H4 (cell line): ENCODE measurements at regions not wholly inside any gene's neighbourhood (a gene's known extent, or its start where the extent isn't known, plus 50 kb on each side); places are given as distances from the start of the nearest gene placed in this dataset.
"Not testable (repeated sequence)": the region's sequence is repeated elsewhere in the genome, so short reads cannot be mapped to it uniquely, and the experiment has no call there.

Experiments
- DNase-seq: peaks from one replicate; pipeline ENCODE4 v3.0.0-alpha.2; 2015; ENCODE audit warnings: low spot score

DNA sequence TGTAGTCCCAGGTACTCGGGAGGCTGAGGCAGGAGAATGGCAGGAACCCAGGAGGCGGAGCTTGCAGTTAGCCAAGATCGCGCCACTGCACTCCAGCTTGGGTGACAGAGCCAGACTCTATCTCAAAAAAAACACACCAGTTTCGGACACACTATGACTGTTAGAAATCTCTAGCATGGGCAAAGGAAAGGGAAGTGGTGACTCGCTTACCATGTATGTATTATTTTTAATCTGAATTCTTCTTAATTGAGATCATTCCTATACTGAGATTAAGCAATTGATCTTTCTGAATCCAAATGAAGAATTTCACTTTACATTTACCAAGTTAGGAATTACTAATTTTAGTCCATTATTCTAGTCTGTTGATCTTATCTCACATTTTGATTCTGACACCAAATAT is 459.2 kb upstream of the ALCAM start:
- DNase-seq: peak; percentile 34

DNA sequence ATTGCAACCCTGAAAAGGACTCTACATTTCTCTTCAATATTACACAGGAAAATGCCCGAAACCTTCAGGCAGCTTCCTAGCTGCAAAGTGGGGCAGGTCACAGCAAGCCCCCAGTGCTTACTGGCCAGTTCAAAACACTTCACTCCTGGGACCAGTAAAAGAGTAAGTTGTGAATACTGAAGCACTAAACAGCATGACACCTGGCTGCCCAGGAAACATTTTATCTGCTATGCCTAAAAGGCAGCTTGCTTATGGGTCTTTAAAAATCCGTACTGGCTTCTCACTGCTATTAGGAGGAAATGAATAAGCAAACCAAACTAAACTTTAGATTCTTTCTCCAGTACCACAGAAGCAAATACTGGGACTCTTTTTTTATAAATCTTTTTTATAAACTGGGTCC is 457.9 kb upstream of the ALCAM start:
- no peak for DNase-seq

DNA sequence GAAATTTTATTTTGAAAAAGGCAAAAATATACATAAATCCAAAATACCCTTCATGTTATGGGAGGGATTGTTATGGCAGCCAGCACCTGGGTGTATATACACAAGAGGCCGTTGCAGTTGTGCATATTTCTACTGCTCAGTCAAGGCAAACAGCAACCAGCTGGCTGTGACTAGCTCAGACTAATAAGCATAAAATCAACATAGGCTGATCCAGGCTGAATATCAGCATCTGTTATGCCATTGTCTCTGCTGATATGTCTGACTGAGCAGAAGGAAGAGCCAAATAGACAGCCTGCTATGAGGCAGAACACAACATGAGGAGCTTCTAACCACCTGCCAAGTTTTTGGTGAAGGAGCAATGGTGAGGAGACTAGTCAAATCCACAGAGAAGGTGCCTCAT is 457.5 kb upstream of the ALCAM start:
- peak; percentile 31 for DNase-seq

DNA sequence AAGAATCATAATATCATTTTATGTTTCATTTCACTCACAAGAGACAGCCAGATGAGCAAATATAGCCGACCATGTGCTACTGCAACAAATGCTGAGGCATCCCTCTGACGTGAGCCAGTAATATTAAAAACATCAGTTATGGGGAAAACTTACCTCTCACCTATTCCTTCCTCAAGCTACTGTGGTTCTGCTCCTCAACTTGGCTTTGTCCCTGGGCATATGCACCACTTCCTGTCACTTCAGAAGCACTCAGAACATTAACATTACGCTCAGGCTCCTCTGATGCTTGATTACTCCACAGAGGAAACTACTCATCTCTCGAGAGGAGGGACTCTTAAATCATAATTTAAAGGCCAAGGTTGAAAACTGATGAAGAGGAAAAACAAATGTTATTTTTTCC is 457.0 kb upstream of the ALCAM start:
- peak; percentile 7 for DNase-seq

DNA sequence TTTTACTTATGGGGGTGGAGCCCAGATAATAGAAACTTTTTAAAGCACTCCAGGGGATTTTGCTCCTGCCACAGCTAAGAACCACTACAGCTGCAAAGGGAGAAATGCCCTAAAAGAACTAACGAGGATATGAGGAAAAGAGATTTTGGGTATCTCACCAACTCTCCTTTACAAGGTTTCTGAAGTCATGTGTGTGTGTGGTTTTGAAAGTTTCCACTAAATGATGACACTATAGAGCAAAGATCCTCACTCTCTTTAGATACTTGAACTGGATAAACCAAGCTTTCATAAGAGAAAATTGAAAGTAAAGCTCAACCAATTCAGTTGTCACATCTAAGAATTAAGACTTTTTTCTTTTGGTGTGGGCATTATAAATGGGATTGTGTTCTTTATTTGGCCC is 455.3 kb upstream of the ALCAM start:
- DNase-seq: no peak

DNA sequence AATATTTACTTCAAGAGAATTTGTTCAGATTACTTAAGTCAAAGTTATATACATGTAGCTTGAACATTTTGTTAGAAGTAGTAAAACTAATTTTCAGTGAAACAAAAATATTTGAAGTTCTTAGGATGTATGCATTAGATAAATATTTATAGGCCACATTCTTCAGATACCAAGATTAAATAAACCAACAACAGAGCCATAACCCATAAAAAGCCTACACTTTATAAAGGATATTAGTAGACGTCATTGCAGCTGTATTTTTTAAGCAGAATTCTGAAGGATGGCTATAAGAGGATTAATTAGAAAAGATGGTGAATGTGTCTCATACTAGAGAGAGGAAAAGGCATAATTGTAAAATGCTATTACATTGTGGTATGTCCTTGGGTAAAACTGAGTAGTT is 449.7 kb upstream of the ALCAM start:
- DNase-seq: no peak

DNA sequence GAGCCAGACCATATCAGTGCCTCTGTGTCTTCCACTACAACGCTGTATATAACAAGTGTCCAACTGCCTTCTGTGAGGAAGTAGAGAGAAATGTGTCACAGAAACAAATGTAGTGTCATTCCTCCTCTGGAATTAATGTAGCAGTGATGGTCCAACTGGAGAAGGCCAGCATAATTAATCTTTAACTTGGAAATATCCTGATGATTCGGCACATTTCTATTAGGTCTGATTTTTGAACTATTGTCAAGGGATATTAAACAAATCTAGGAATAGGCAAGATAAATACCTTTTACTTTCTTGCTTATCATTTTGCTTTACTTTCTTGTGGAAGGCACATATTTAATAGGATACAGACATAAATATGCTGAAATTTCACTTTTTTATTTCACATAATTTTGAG is 446.2 kb upstream of the ALCAM start:
- DNase-seq: no peak

DNA sequence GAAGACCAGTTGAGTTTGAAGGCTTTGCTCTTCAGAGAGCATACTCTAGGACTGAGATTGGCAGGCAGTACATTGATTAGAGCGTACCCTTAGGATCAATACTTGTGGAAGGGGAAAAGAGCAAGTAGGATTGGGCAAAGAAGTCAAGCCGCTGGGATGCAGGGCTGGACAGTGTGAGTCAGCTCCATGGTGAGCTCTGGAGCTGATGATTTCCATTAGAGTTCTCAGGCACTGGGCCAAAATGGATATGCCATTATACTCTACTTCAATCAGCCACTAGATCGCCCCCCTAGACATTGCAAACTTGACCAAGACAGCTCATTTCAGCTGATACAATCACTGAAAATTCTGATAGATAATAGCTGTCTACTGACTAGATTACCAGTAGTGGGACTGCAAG is 432.7 kb upstream of the ALCAM start:
- no peak for DNase-seq

DNA sequence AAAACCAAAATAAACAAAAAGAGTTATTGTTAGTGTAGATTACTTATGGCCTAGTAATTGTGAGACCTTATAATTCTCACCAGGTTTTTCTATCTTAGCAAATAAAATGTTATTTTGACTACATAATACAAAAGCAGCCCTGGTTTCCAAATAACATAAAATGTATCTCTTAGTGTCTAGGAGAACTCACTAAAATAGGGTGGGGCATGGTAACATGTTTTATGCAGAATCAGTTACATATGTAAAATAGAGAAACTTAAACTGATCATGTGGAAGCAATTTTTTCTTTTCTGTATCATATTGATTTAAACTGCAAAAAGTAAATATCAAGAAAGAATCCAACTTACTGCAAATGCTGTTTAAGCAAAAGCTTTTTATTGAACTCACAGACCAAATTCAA is 431.1 kb upstream of the ALCAM start:
- DNase-seq: no peak

DNA sequence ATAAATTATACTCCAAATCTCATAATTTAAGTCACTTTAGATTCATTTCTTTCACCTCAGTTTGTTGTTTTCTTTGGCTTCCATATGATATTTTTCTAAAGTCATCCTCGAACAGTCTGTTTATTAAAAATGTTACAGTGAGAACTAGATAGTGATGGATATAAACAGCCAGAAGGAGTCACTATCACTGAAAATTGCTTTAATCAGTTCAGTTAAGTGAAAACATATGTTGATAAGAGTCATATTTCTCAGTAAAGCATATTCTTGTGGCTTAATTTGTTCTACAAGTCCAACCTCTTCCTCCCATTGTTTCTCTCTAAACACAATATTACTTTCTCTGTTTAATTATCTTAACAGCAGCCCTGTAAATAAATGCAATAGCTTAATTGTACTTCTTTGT is 427.5 kb upstream of the ALCAM start:
- no peak for DNase-seq

DNA sequence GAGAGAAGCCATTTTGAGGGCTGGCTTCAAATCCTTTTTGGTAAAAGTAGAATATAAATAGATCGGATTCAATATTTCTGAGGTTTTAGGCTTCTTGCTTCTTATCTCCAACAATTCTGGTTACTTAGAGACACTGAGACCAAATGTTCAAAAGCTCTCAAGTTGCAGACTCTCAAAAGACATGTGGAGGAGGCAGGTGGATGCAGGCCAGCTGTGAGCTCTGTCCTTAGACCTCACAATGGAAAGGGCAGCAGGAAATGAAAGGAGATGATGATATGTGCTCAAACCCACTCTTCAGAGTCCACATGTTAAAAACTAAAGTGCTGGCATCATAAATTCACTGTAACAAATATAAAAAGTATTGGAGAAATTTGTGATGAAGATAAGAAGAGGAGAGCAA is 424.9 kb upstream of the ALCAM start:
- no peak for DNase-seq

DNA sequence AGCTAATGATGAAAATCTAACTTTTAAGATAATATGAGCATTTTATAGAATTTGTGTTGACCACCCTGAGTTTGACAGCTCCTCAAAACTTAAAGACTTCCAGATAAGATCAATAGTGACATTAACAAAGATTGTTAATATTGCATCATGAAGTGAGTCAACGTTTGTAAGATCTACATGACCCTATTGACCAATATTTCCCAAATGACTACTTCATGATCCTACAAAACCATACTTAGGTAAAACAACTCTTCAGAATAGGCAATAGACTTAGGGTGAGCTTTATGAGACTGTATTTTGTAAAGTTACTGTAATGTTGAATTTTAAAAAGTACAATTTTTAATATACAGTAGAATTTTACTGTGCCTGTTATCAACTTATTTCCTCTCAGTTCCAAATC is 422.7 kb upstream of the ALCAM start:
- DNase-seq: no peak

DNA sequence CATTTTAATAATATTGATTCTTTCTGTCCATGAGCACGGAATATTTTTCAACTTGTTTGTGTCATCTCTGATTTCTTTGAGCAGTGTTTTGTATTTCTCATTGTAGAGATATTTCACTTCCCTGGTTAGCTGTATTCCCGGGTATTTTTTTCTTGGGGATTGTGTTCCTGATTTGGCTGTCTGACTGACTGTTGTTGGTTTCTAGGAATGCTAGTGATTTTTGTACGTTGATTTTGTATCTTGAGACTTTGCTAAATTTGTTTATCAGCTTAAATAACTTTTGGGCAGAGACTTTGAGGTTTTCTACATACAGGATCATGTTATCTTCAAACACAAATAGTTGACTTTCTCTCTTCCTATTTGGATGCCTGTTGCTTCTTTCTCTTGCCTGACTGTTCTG is 418.8 kb upstream of the ALCAM start:
- DNase-seq: no peak

DNA sequence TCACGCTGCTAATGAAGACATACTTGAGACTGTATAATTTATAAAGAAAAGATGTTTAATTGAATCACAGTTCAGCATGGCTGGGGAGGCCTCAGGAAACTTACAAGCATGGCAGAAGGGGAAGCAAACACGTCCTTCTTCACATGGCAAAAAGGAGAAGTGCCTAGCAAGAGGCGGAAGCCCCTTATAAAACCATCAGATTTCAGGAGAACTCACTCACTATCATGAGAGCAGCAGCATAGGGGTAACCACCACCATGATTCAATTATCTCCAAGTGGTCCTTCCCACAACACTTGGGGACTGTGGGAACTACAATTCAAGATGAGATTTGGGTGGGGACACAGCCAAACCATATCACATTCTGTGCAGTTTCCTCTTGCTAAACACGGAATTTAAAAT is 416.9 kb upstream of the ALCAM start:
- not testable (repeated sequence) for DNase-seq

DNA sequence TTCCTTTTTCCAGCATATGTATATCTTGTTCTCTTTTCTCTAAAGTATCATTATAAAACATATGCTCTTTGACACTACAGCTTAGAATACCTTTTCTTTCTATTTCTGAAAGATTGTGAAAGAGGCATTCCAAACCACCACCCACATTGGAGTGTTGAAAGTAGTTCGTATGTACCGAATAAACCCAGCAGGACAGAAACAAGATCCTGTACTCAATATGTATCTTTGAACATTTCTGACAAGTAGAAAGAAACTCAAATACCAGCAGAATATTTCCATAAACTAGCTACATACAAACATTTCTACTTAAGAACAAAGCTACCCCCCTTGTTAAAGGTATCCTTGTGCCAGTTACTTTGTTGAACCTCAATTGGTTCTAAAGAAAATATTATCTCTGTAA is 415.3 kb upstream of the ALCAM start:
- DNase-seq: no peak

DNA sequence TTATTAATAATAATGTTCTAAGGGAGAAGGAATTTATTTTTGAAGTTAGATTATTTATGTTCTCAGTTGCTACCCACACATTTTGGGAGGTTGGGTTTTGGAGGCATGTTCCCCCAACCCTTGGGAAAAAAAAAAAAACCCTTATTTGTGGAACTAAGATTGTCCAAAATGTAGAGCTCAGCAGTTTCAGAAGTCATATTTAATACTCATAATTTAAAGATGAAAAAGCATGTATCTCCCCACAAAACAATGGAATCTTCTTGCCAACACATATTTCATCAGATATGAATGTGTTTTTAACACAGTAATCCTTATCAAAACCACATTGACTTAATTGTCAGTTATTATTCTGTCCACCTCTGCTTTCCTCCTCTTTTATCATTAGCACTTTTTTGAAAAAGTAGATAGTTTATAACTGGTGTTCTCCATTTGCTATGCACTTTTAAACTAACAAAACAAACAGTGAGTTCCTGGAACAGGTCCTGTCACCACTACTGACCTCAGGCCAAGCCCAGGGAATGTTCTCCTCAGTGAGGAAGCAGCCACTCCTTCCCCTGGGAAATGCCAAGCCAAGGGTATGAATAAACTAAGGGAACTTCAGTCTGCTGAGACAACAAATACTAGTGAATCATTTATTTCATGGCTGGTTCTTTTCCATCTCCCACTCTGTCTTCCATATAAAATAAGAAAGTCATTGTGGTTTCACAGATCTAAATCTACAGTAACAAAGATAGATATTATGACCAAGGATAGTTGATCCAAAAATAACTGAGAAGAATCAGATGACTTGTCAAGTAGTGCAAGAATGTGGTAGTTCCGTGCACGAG is 414.4 kb upstream of the ALCAM start:
- peak; percentile 84 for DNase-seq

DNA sequence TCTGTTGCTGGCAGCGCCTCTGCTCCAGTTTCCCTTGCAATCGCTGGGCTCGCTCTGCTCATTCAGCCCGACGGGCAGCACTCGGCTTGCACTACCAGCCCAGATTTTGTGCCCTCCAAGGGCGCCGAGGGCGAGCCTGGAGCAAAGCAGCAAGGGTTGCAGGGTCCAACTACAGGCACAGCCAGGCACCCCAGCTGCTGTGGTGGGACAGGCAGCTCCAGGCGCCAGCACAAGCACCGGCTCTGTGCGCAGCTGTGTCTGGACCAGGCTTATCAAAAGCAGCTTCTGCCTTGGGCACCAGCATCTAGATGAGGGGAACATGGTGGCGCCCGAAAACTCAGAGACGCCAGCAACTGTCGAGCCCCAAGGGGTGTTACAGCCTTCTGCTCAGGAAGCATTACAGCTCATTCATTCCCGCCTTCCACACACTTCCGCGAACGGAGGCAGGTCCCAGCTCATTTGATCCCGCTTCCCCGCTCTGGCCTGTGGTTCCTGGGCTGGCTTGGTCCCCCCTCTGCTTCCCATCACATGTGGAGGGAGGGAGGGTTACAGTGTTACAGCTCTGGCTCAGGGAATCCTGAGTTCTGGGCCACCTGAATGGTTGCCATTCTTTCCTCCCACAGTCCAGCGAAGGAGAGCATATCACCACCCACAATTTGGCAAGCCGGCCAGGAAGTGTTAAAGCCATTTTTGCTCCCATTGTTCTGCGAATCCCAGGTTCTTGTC is 409.9 kb upstream of the ALCAM start:
- no peak for DNase-seq

DNA sequence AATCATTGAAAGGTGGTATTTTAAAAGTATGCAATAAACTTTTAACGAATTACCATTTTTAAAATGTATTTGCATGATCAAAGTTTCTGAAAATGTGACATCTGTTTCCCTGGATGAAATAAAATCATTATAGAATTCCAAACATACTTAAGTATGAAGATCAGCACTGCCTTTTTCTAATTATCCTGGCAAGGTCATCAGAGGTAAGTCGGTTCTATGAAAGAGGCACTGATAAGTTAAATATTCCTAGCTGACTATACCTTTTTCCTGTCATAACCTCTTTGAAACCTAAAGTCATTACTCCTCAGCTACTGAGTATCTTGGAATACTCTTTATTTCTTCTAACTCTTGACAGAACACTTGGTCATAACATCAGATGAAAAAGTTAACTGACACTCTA is 406.1 kb upstream of the ALCAM start:
- DNase-seq: no peak

DNA sequence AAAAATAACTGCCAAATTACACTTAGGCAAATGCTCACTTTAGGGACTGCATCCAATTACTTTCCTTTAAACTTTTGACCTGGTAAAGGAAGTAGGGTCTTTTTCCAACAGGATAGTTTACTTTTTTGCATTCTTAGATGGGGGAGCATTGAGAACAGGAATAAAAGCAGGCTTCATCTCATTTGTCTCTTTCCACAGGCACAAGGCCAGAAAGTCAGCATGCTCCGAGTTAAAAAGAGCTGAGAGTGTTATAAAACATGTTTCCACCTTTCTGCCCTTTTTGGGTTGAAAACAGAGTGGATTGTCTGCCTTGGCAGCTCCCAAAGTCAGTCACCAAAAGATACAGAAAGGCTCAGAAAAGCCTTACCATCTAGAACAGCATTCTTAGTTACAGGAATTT is 404.9 kb upstream of the ALCAM start:
- DNase-seq: no peak

DNA sequence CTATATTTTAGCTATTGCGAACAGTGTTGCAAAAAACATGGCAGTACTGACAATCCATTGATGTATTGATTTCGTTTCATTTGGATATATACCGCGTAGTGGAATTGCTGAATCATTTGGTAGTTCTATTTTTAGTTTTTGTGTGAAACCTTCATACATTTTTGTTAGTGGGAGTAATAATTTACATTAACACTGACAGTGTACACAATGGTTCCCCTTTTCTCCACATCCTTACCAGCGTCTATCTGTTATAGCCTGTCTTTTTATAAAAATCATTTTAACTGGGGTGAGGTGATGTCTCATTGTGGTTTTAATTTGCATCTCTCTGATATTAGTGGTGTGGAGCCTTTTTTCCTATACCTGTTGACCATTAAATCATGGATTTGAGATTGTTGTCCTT is 392.4 kb upstream of the ALCAM start:
- no peak for DNase-seq

DNA sequence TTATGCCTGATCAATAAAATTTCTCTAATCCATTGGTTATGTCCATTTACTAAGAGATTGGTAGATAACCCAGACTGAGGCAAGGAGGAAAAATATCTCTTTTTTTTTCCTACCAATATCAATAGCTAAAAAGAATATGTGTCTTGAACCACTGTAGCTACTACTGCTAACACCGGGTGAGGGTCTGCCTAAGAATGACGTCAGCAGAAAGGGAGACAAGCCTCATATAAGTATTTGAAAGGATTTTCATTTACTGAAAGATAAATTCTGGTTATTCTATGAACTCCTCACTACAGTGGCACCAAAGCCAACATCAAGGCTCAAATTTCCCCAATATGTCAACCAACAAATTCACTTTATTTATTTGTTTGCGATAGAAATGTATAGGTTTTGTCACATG is 389.0 kb upstream of the ALCAM start:
- DNase-seq: no peak

DNA sequence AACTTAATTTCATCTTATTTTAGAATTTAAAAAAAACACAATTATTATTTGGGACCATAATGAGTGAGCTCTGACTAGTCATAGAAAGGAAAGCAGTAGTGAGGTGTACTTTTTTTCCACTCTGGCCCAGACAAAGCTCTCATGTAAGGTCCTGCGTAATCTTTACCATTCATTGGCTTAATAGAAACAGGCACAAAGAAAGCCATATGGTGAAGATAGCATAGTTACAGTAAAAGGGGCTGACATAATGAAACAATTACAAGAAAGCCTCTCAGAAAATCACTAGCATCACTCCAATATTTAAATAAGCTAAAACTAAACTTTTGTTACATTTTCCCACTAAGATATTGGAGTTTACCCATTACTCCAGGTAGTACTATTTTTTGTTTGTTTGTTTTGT is 384.6 kb upstream of the ALCAM start:
- no peak for DNase-seq

DNA sequence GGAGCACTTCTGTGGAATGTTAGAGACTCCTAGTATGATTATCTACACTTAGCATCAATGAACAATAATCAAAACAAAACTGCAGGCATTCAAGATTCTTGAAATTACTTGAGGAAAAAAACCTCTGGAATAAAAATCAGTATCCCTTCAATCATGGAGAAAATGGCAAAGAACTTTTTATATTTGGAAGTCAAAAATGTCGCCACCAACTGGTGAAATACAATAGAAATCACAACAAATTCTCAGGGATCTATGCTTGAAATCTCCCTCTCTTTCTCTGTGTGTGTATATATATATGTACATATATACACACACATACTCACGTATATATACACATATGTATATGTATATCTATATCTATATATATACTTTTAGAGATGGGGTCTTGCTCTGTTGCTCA is 378.9 kb upstream of the ALCAM start:
- no peak for DNase-seq

DNA sequence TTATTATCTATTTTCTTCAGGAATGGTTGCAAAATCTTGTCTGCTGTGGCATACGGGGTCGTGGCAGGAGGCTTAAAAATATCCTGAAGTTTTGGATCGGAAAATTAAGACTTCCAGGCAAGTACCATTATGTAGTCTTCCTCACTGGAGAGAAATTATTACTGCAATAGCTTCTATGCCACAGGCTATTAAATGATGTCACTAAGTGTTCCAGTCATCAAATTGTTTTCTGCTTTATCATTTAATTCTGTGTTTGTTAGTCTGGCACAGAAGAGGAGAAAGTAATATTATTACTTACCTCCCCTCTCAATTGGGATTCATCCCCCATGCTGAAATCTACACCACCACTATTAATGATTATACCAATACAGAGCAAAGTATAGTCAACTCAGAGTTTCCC is 378.2 kb upstream of the ALCAM start:
- no peak for DNase-seq
